GM23248 (cell line): ENCODE measurements at regions not wholly inside any gene's neighbourhood (a gene's known extent, or its start where the extent isn't known, plus 50 kb on each side); places are given as distances from the start of the nearest gene placed in this dataset.

Source experiments
- DNase-seq: peaks from one replicate; pipeline ENCODE4 v3.0.0-alpha.2; 2015
- H2AFZ ChIP-seq: fragments of 200-600 bp; sonication (generic); 2 replicates; pipeline ENCODE4 v1.6.1; 2016; ENCODE audit warnings: antibody characterized with exemption
- H3F3A ChIP-seq: fragments of 200-600 bp; sonication (generic); 2 replicates; pipeline ENCODE4 v1.6.1; 2016; ENCODE audit warnings: mild to moderate bottlenecking, antibody characterized with exemption, mixed run types; ENCODE audit not compliant: insufficient read depth
- H3K27ac ChIP-seq: fragments of 200-600 bp; sonication (generic); 2 replicates; pipeline ENCODE4 v1.5.1; 2016; ENCODE audit warnings: mild to moderate bottlenecking
- H3K27me3 ChIP-seq: fragments of 200-600 bp; sonication (generic); replicated peaks from 2 replicates; pipeline ENCODE4 v1.6.1; 2016; ENCODE audit warnings: mild to moderate bottlenecking; ENCODE audit not compliant: insufficient read depth
- H3K36me3 ChIP-seq: fragments of 200-600 bp; sonication (generic); 2 replicates; pipeline ENCODE4 v1.6.1; 2016; ENCODE audit warnings: low read depth, mild to moderate bottlenecking
- H3K4me1 ChIP-seq: fragments of 200-600 bp; sonication (generic); 2 replicates; pipeline ENCODE4 v1.6.1; 2016; ENCODE audit warnings: mild to moderate bottlenecking; ENCODE audit not compliant: insufficient read depth
- H3K4me2 ChIP-seq: fragments of 200-600 bp; sonication (generic); one replicate; pipeline ENCODE4 v1.6.1; 2016; ENCODE audit warnings: mild to moderate bottlenecking; ENCODE audit not compliant: unreplicated experiment
- H3K4me3 ChIP-seq: fragments of 200-600 bp; sonication (generic); 2 replicates; pipeline ENCODE4 v1.5.1; 2016; ENCODE audit warnings: mild to moderate bottlenecking
- H3K79me2 ChIP-seq: fragments of 200-600 bp; sonication (generic); 2 replicates; pipeline ENCODE4 v1.6.1; 2016; ENCODE audit warnings: mild to moderate bottlenecking; ENCODE audit not compliant: insufficient read depth
- H3K9ac ChIP-seq: fragments of 200-600 bp; sonication (generic); 2 replicates; pipeline ENCODE4 v1.6.1; 2016; ENCODE audit warnings: mild to moderate bottlenecking
- H3K9me2 ChIP-seq: fragments of 200-600 bp; sonication (generic); 2 replicates; pipeline ENCODE4 v1.6.1; 2016; ENCODE audit warnings: mixed run types, mild to moderate bottlenecking, moderate library complexity; ENCODE audit not compliant: insufficient read depth
- H3K9me3 ChIP-seq: fragments of 200-600 bp; sonication (generic); one replicate; pipeline ENCODE4 v1.6.1; 2017; ENCODE audit warnings: low read depth
- H4K20me1 ChIP-seq: fragments of 200-600 bp; sonication (generic); 2 replicates; pipeline ENCODE4 v1.6.0; 2016; ENCODE audit not compliant: insufficient read depth
- EZH2 ChIP-seq: fragments of 200-600 bp; sonication (generic); IDR thresholded peaks from 2 replicates; pipeline ENCODE4 v1.6.1; 2018; ENCODE audit warnings: antibody characterized with exemption, mild to moderate bottlenecking; ENCODE audit not compliant: insufficient read depth, poor library complexity, severe bottlenecking
- EZH2phosphoT487 ChIP-seq: fragments of 200-600 bp; sonication (generic); IDR thresholded peaks from 2 replicates; pipeline ENCODE4 v1.6.1; 2018; ENCODE audit warnings: antibody characterized with exemption, moderate library complexity, mild to moderate bottlenecking, low read depth; ENCODE audit not compliant: insufficient read depth
- WGBS, 2 experiments: methylation state at CpG; one replicate each; pipeline ENCODE4 v1.1.6; 2015 to 2017; ENCODE audit warnings: low lambda C conversion rate in 2 of 2, low coverage in 1 of 2; ENCODE audit errors: missing lambda C conversion rate in 2 of 2; 5-methylcytosine and 5-hydroxymethylcytosine counted together
- in situ Hi-C: fragments of 300-500 bp; cut with MboI; formaldehyde crosslinking; loops from 2 replicates; pipeline ENCODE4 v1.15.0; 2020

DNA sequence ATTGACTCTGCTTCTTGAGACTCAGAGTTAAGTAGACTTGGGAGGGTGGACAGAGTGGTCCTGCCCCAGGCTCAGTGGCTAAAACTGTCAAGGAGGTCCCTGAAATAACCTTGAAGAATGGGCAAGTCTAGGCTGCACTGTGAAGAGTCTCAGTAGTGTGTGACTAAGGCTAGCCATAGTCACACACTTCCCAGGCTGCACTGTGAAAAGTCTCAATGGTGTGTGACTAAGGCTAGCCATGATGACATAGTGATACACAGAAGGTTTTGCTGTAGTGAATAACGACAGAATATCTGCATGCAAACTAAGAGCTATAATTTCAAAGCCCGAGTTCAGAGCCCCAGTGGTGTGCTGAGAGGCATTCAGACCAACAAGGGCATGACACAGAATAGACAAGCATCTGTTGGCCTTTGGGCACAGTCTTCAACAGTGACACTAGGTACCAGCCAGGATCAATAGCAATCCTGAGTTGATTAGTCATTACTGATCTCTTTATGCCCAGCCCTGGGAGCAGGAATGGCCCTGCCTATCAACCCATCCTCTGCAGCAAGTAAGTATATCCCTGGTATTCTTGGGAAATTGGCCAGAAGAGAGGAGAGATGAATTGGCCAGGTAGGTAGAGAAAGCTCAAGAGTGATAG is 72.4 kb upstream of the BBX start:
- TF ChIP-seq EZH2phosphoT487 (no peak), EZH2 (no peak)
- no peak overlapping the region for H3K4me2 ChIP-seq
- H3K27ac ChIP-seq, result no peak overlapping the region
- peaks cover 7% of the 10 kb centered on the region; the same call in 1 of the 2 replicates for H3K4me1 ChIP-seq
- H3K27me3 ChIP-seq, result no peaks in the 10 kb centered on the region
- H3K4me3 ChIP-seq, result no peak overlapping the region
- H4K20me1 ChIP-seq, result no peaks in the 10 kb centered on the region
- no peaks in the 10 kb centered on the region for H3F3A ChIP-seq
- H3K79me2 ChIP-seq, result no peaks in the 10 kb centered on the region
- H3K9ac ChIP-seq, result no peak overlapping the region
- in situ Hi-C loops, result no loop called here
- H3K9me2 ChIP-seq, result no peaks in the 10 kb centered on the region
- no peaks in the 10 kb centered on the region for H3K36me3 ChIP-seq
- WGBS, 2 experiments, result 40 to 49% methylated on average over 2 of the region's 2 CpGs
- DNase-seq, result peak; percentile 72
- H2AFZ ChIP-seq, result no peak overlapping the region
- no peaks in the 10 kb centered on the region for H3K9me3 ChIP-seq

DNA sequence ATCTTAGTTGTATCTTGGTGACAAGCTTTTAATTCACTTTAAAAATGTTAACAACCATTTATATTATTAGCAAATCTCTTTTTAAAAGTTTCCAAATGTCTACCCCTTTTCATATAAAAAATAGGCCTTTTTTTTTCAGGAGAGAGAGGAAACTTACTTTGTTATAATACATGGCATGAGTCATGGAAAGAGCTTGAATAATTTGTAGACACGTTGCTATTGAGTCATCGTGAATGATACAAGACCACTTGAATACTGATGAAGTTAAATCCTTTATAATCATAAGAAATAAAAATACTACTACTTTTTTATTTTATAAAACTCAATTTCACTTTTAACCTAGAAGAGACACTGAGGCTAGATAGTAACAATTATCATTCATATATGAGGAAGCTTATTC is 70.3 kb upstream of the BBX start:
- Histone ChIP-seq H3K27me3 (no peaks in the 10 kb centered on the region), H3K9me2 (no peaks in the 10 kb centered on the region), H3K79me2 (no peaks in the 10 kb centered on the region), H3K4me3 (no peak overlapping the region), H3K4me2 (no peak overlapping the region), H2AFZ (no peak overlapping the region), H3K36me3 (no peaks in the 10 kb centered on the region), H3K27ac (no peak overlapping the region), H3K9me3 (no peaks in the 10 kb centered on the region), H3F3A (no peaks in the 10 kb centered on the region), H3K4me1 (peaks cover 7% of the 10 kb centered on the region; the same call in 1 of the 2 replicates), H4K20me1 (no peaks in the 10 kb centered on the region), H3K9ac (no peak overlapping the region)
- 25 to 27% methylated on average over 2 of the region's 2 CpGs for WGBS, 2 experiments
- DNase-seq, result peak; percentile 83
- in situ Hi-C loops, result no loop called here
- TF ChIP-seq EZH2 (no peak), EZH2phosphoT487 (no peak)

DNA sequence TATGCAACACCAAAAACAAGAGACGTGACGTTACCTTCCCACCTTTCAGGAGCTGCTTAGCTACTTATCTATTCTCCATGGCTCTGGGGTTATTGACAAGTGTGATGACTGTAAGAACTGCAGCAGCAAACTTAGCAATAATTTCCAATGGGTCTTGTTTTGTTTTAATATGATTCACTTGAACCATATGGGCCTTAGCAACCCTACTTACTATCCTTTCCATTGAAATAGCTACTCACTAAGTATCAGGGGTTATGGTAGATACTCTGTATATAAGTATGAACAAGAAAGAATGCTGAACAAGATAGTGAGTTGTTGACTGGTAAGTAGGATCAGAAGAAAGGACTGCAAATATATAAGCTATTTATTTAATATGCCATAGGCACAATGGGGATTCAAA is 69.3 kb upstream of the BBX start:
- no peaks in the 10 kb centered on the region for H3K36me3 ChIP-seq
- no peak overlapping the region for H3K9ac ChIP-seq
- WGBS, 2 experiments, result 77 to 95% methylated on average over 2 of the region's 2 CpGs
- H3K79me2 ChIP-seq, result no peaks in the 10 kb centered on the region
- no peak overlapping the region for H2AFZ ChIP-seq
- no peaks in the 10 kb centered on the region for H3K9me3 ChIP-seq
- H3K9me2 ChIP-seq, result no peaks in the 10 kb centered on the region
- in situ Hi-C loops, result no loop called here
- no peak for DNase-seq
- no peaks in the 10 kb centered on the region for H4K20me1 ChIP-seq
- H3F3A ChIP-seq, result no peaks in the 10 kb centered on the region
- no peak overlapping the region for H3K27ac ChIP-seq
- H3K4me1 ChIP-seq, result peaks cover 7% of the 10 kb centered on the region; the same call in 1 of the 2 replicates
- H3K27me3 ChIP-seq, result no peaks in the 10 kb centered on the region
- no peak overlapping the region for H3K4me3 ChIP-seq
- TF ChIP-seq EZH2phosphoT487, result no peak
- TF ChIP-seq EZH2, result no peak
- no peak overlapping the region for H3K4me2 ChIP-seq

DNA sequence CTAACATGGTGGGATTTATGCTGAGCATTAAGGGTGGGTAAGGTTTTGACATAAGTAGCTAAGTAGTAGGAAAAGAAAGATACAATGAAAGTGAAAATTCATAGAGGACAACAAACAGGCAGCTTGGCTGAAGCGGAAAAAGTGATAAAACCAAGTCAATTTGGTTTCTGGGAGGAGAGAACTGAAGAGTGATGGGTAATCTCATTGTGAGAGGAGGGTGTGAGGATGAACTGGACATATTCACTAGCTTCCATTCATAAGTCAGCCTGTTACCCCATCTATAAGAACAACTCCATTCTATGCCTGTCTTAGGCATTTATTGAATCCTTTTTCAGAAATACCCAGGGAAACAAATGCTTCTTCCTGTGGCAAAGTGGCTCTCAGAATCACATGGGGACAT is 67.1 kb upstream of the BBX start:
- no peak for TF ChIP-seq EZH2
- no peak for TF ChIP-seq EZH2phosphoT487
- Histone ChIP-seq H3K9ac (no peak overlapping the region), H3K27ac (no peak overlapping the region), H3K79me2 (no peaks in the 10 kb centered on the region), H3K4me3 (no peak overlapping the region), H3K4me2 (no peak overlapping the region), H2AFZ (no peak overlapping the region), H3F3A (no peaks in the 10 kb centered on the region), H3K36me3 (no peaks in the 10 kb centered on the region), H3K9me2 (no peaks in the 10 kb centered on the region), H3K27me3 (no peaks in the 10 kb centered on the region), H4K20me1 (no peaks in the 10 kb centered on the region), H3K4me1 (peaks cover 7% of the 10 kb centered on the region; the same call in 1 of the 2 replicates), H3K9me3 (no peaks in the 10 kb centered on the region)
- 29 to 57% methylated on average over 1 of the region's 1 CpG for WGBS, 2 experiments
- no peak for DNase-seq
- in situ Hi-C loops, result no loop called here
